Neural crest cell (in vitro differentiated cells): ENCODE measurements at regions not wholly inside any gene's neighbourhood (a gene's known extent, or its start where the extent isn't known, plus 50 kb on each side); places are given as distances from the start of the nearest gene placed in this dataset.

Source experiments
- DNase-seq: peaks from one replicate; pipeline ENCODE4 v3.0.0; 2021; ENCODE audit warnings: low read depth, mixed read lengths, low spot score
- H3K27ac Mint-ChIP-seq: one replicate; pipeline ENCODE4 v1.8.0; 2021; ENCODE audit warnings: mild to moderate bottlenecking, mixed read lengths; ENCODE audit not compliant: unreplicated experiment
- H3K27me3 Mint-ChIP-seq: 2 replicates; pipeline ENCODE4 v1.8.0; 2021; ENCODE audit warnings: low read depth, mild to moderate bottlenecking, mixed read lengths
- H3K36me3 Mint-ChIP-seq: 2 replicates; pipeline ENCODE4 v1.8.0; 2021; ENCODE audit warnings: low read depth, mild to moderate bottlenecking, mixed read lengths
- H3K4me1 Mint-ChIP-seq: 2 replicates; pipeline ENCODE4 v1.8.0; 2021; ENCODE audit warnings: mixed read lengths
- H3K4me3 Mint-ChIP-seq: one replicate; pipeline ENCODE4 v1.8.0; 2021; ENCODE audit warnings: mild to moderate bottlenecking, mixed read lengths
- H3K9me3 Mint-ChIP-seq: 2 replicates; pipeline ENCODE4 v1.8.0; 2021; ENCODE audit warnings: mixed read lengths
- TF ChIP-seq, protein P1 (sequence below): fragments of 200-600 bp; sonication (generic); conservative IDR thresholded peaks from 2 replicates; pipeline ENCODE4 v1.5.0; 2021; ENCODE audit warnings: antibody characterized with exemption, mild to moderate bottlenecking

DNA sequence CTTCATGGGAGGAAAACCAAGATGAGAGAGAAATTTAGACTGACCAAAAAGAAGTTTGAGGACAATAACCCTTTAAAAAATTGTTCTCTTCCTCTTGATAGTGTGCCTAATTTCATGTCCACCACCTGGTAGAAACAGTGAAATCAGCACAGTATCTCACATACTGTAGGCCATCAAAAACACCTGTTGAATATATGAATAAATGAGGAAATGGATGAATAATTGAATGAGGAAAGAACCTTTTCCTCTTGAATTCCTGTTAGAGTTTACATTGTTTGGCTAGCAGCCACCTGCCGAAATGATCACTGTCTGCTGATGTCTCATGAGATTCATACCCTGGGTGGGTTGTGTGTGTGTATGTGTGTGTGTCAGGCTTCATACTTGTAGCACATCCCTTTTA lies 198.7 kb upstream of the PBX1 start:
- TF ChIP-seq, protein P1, sequence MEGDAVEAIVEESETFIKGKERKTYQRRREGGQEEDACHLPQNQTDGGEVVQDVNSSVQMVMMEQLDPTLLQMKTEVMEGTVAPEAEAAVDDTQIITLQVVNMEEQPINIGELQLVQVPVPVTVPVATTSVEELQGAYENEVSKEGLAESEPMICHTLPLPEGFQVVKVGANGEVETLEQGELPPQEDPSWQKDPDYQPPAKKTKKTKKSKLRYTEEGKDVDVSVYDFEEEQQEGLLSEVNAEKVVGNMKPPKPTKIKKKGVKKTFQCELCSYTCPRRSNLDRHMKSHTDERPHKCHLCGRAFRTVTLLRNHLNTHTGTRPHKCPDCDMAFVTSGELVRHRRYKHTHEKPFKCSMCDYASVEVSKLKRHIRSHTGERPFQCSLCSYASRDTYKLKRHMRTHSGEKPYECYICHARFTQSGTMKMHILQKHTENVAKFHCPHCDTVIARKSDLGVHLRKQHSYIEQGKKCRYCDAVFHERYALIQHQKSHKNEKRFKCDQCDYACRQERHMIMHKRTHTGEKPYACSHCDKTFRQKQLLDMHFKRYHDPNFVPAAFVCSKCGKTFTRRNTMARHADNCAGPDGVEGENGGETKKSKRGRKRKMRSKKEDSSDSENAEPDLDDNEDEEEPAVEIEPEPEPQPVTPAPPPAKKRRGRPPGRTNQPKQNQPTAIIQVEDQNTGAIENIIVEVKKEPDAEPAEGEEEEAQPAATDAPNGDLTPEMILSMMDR = no peak
- Mint-ChIP-seq H3K27me3 (no peaks in the 10 kb centered on the region), H3K4me1 (peaks cover 9% of the 10 kb centered on the region)

DNA sequence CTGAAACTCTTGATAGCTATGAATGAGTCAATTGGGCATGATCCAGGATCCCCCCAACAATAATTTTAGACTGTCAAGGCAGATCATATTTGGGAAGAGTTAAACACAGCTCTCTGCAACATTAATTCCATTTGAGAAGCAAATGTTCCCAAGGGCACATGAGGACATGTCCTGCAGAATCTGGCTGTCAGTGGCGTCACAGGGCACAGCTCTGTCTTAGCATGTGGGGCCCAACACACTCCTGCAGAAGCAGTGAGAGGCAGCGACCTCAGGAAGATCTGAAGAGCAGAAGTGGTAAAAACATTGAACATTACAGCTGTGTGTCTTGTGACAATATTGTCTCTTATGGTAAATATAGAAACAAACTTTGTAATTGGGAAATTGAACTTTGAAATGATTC lies 197.1 kb upstream of the PBX1 start:
- H3K9me3 Mint-ChIP-seq = peaks cover 5% of the 10 kb centered on the region
- H3K36me3 Mint-ChIP-seq = peaks cover 2% of the 10 kb centered on the region
- H3K27me3 Mint-ChIP-seq = no peaks in the 10 kb centered on the region
- H3K4me1 Mint-ChIP-seq = peaks cover 9% of the 10 kb centered on the region
- H3K27ac Mint-ChIP-seq = no peak overlapping the region
- no peak overlapping the region for H3K4me3 Mint-ChIP-seq
- DNase-seq = no peak
- TF ChIP-seq, protein P1 = no peak

More for the DNA sequence above, 198.7 kb upstream of the PBX1 start:
- Mint-ChIP-seq H3K4me3 (no peak overlapping the region), H3K27ac (no peak overlapping the region), H3K36me3 (no peaks in the 10 kb centered on the region), H3K9me3 (peaks cover 5% of the 10 kb centered on the region)
- DNase-seq = no peak

DNA sequence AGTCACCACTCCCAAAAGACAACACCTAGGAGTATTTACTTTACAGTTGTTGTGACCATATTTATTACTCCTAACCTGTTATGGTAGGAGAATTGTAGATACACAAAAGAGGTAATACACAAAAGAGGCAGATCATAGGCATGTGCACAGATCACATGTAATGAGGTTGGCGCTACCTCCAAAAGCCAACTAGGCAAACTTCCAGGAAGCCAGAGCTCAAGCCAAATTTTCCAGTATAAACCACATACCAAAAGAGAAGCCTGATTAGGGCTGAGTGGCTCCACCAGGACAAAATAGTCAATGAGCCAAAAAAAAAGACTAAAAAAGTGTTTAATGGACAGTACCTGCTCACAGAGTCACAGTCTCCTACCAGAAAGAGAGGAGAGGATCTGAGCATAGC lies 195.0 kb upstream of the PBX1 start:
- TF ChIP-seq, protein P1 = no peak
- no peak overlapping the region for H3K27ac Mint-ChIP-seq

DNA sequence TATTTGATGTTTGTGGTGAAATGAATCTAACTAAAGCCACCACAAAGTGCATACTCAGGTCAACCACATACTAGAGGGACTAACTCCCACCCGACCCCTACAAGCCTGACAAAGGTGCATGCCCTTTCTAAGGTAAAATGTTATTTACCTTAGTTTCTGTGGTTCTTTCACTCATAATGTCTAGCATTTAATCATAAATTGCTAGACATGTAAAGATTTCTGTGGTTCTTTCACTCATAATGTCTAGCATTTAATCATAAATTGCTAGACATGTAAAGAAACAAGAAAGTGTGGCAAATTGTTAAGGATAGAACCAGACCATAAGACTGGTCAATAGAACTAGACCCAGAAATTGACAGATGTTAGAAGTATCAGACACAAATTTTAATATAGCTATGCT lies 193.0 kb upstream of the PBX1 start:
- TF ChIP-seq, protein P1 = no peak
- no peak overlapping the region for H3K27ac Mint-ChIP-seq
- no peak for DNase-seq
- H3K4me3 Mint-ChIP-seq = no peak overlapping the region
- no peaks in the 10 kb centered on the region for H3K4me1 Mint-ChIP-seq
- peaks cover 2% of the 10 kb centered on the region for H3K36me3 Mint-ChIP-seq
- peaks cover 7% of the 10 kb centered on the region for H3K9me3 Mint-ChIP-seq
- H3K27me3 Mint-ChIP-seq = no peaks in the 10 kb centered on the region

More for the DNA sequence above, 195.0 kb upstream of the PBX1 start:
- Mint-ChIP-seq H3K27me3 (no peaks in the 10 kb centered on the region), H3K9me3 (peaks cover 10% of the 10 kb centered on the region), H3K36me3 (peaks cover 2% of the 10 kb centered on the region), H3K4me3 (no peak overlapping the region), H3K4me1 (peaks cover 5% of the 10 kb centered on the region)
- no peak for DNase-seq

DNA sequence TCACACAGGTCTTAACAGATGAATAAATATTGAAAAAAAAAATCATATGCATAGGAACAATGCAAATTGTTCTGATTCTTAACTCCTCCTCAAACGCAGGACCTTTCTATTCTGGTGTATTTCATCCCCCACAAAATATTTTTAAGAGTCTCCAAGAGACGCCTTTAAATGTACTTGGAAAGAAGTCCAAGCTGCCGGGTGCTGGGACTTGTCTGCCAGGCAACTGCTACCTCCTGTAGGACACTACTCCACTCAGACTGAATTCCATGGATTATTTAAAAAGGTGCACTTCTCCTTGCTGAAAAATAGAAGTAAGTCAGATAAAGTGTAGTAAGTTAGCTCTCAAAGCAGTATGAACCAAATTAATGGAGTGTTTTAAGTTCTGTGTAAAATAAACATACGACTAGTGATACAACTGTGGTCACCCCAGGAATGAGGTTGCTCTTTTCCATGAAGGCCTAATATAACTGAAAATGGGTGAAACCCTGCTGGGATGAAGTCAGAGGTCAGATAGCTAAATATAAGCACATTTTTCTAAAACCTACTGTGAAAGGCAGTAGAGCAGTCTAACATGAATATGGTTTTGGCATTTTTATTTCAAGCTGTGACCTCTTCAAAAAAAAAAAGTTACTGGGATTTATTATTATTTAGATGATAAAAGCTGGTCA lies 189.2 kb upstream of the PBX1 start:
- peaks cover 4% of the 10 kb centered on the region for H3K4me1 Mint-ChIP-seq
- H3K36me3 Mint-ChIP-seq = peaks cover 2% of the 10 kb centered on the region
- H3K9me3 Mint-ChIP-seq = peaks cover 9% of the 10 kb centered on the region
- DNase-seq = no peak
- TF ChIP-seq, protein P1 = no peak
- no peak overlapping the region for H3K4me3 Mint-ChIP-seq
- H3K27ac Mint-ChIP-seq = no peak overlapping the region
- no peaks in the 10 kb centered on the region for H3K27me3 Mint-ChIP-seq
